ENCODE measurements at regions not wholly inside any gene's neighbourhood (a gene's known extent, or its start where the extent isn't known, plus 50 kb on each side); places are given as distances from the start of the nearest gene placed in this dataset.
"Not testable (repeated sequence)": the region's sequence is repeated elsewhere in the genome, so short reads cannot be mapped to it uniquely, and the experiment has no call there.

GRCh38 chr13:75175575-75175974 lies 306.4 kb downstream of the TBC1D4 start (continued):
- no peak for TF ChIP-seq TAF15 (IDR thresholded peaks at IDR 0.05; ENCODE audit: low read depth, low read length)

- H3K4me2 ChIP-seq (ENCODE audit: insufficient read depth, low read length); H4K20me1 ChIP-seq (replicated peaks; ENCODE audit: control insufficient read depth, insufficient read depth, low read length); H3K4me1 ChIP-seq (replicated peaks in 1 of 2; ENCODE audit: control insufficient read depth in 2 of 2, insufficient read depth in 2 of 2, low read length in 2 of 2); intact Hi-C loops (cut with micrococcal nuclease); in situ Hi-C loops (cut with MboI); H3K9me3 ChIP-seq (replicated peaks; ENCODE audit: control insufficient read depth, insufficient read depth, low read depth, low read length); BruUV-seq (replicated peaks); ATAC-seq; POLR2A ChIA-PET; DNase-seq (ENCODE audit: extremely low read depth in 1 of 4, low spot score in 3 of 4); H3K27ac ChIP-seq (ENCODE audit: extremely low read depth, low read depth, low read length); H3K27me3 ChIP-seq (ENCODE audit: control insufficient read depth in 2 of 2, insufficient read depth in 2 of 2, low read length in 2 of 2); FAIRE-seq; H3K79me2 ChIP-seq (ENCODE audit: control insufficient read depth, insufficient read depth, low read length); H2AFZ ChIP-seq (ENCODE audit: low read depth, low read length); H3K4me3 ChIP-seq; H3K36me3 ChIP-seq (ENCODE audit: control insufficient read depth, insufficient read depth, low read length); H3K9me1 ChIP-seq (ENCODE audit: control insufficient read depth, insufficient read depth, low read length); CTCF ChIA-PET (ENCODE audit: low intra/inter-chr PET ratio); H3K9ac ChIP-seq (ENCODE audit: insufficient read depth in 1 of 2, low read depth in 2 of 2, low read length in 2 of 2): not testable (repeated sequence)
- WGBS (ENCODE audit: insufficient coverage, low coverage, missing lambda C conversion rate) = 0% methylated on average over 2 of the region's 2 CpGs
These were observed 306.9 kb downstream of the TBC1D4 start for GRCh38 chr13:75175097-75175496.

- WGBS (ENCODE audit: insufficient coverage, low coverage, missing lambda C conversion rate) = 6% methylated on average over 3 of the region's 3 CpGs
- in situ Hi-C loops (cut with MboI) (no loop called here), intact Hi-C loops (cut with micrococcal nuclease) (no loop called here)
- no peaks in the 10 kb centered on the region for H3K79me2 ChIP-seq (ENCODE audit: control insufficient read depth, insufficient read depth, low read length)
- no peak overlapping the region for H2AFZ ChIP-seq (ENCODE audit: low read depth, low read length)
- H3K36me3 ChIP-seq (ENCODE audit: control insufficient read depth, insufficient read depth, low read length) = no peaks in the 10 kb centered on the region
- TF ChIP-seq RHOXF2B (CRISPR knock-in tag; conservative IDR thresholded peaks at IDR 0.05) (no peak), CEBPG (CRISPR knock-in tag; IDR thresholded peaks at IDR 0.05) (no peak), CEBPG (tag; conservative IDR thresholded peaks at IDR 0.05 in 1 of 2, IDR thresholded peaks at IDR 0.05 in 1 of 2) (no peak)
- ChIA-PET CTCF (ENCODE audit: low intra/inter-chr PET ratio) (no interaction called here), POLR2A (no interaction called here)
- H3K9me1 ChIP-seq (ENCODE audit: control insufficient read depth, insufficient read depth, low read length) = no peaks in the 10 kb centered on the region
- H3K4me3 ChIP-seq = no peak overlapping the region
- no peak overlapping the region for H3K9ac ChIP-seq (ENCODE audit: insufficient read depth in 1 of 2, low read depth in 2 of 2, low read length in 2 of 2)
- no peak for ATAC-seq
- H3K27me3 ChIP-seq (ENCODE audit: control insufficient read depth in 2 of 2, insufficient read depth in 2 of 2, low read length in 2 of 2) = no peaks in the 10 kb centered on the region
- H3K27ac ChIP-seq (ENCODE audit: extremely low read depth, low read depth, low read length) = no peak overlapping the region
- no peaks in the 10 kb centered on the region for H3K9me3 ChIP-seq (replicated peaks; ENCODE audit: control insufficient read depth, insufficient read depth, low read depth, low read length)
- no TSS peak for BruUV-seq (replicated peaks)
- no peaks in the 10 kb centered on the region for H4K20me1 ChIP-seq (replicated peaks; ENCODE audit: control insufficient read depth, insufficient read depth, low read length)
- FAIRE-seq = no peak
- no peak for DNase-seq (ENCODE audit: extremely low read depth in 1 of 4, low spot score in 3 of 4)
- H3K4me1 ChIP-seq (replicated peaks in 1 of 2; ENCODE audit: control insufficient read depth in 2 of 2, insufficient read depth in 2 of 2, low read length in 2 of 2) = no peaks in the 10 kb centered on the region
- H3K4me2 ChIP-seq (ENCODE audit: insufficient read depth, low read length) = no peak overlapping the region
These were observed 307.5 kb downstream of the TBC1D4 start for GRCh38 chr13:75174481-75174880.

All from K562 (cell line).